HepG2 (cell line): ENCODE measurements at regions not wholly inside any gene's neighbourhood (a gene's known extent, or its start where the extent isn't known, plus 50 kb on each side); places are given as distances from the start of the nearest gene placed in this dataset.

Experiments
- ATAC-seq: fragments of 200-7000 bp; cut with Tn5 transposase; 3 replicates; pipeline ENCODE4 v1.9.1; 2020; ENCODE audit warnings: mild to moderate bottlenecking, moderate library complexity
- BruUV-seq: library from RNA; stranded (reverse); fragments of 400-500 nt; replicated peaks from 2 replicates; lab custom pipeline; 2021; lab: Mats Ljungman, UMichigan
- CTCF ChIA-PET: fragments of 300-600 bp; formaldehyde crosslinking; extraction: SDS; loops from one replicate; lab custom pipeline; 2021; ENCODE audit warnings: low total read pairs, inconsistent platforms, low intra/inter-chr PET ratio; lab: Yijun Ruan, JAX
- POLR2A ChIA-PET: fragments of 350-600 bp; sonication (Branson Sonifier 250); formaldehyde crosslinking; loops from one replicate; lab custom pipeline; 2020; ENCODE audit warnings: antibody characterized with exemption, inconsistent platforms; lab: Yijun Ruan, JAX
- DNase-seq: peaks from one replicate; pipeline ENCODE4 v3.0.0-alpha.2; 2015; ENCODE audit warnings: low spot score
- FAIRE-seq: peaks from 3 replicates; lab custom pipeline; 2011; peaks lifted over from hg19 to GRCh38; lab: Jason Lieb, UNC
- H2AFZ ChIP-seq: one replicate; pipeline ENCODE4 v1.6.1; 2011; ENCODE audit warnings: low read length, inconsistent platforms
- H3K27ac ChIP-seq: fragments of 300-600 bp; 3 replicates; pipeline ENCODE4 v1.8.0; 2011; ENCODE audit warnings: mixed run types, mild to moderate bottlenecking, mixed read lengths, low read length, inconsistent platforms; ENCODE audit not compliant: insufficient read depth; ENCODE audit errors: extremely low read length
- H3K27me3 ChIP-seq, 2 experiments: fragments of 200-600 bp in 1 of 2; 2 replicates in 1 of 2; 3 replicates in 1 of 2; pipeline versions ENCODE4 v1.6.0 to v1.8.0; 2011; ENCODE audit warnings: low read length in 2 of 2, mild to moderate bottlenecking in 2 of 2, moderate library complexity in 2 of 2, inconsistent platforms in 1 of 2; ENCODE audit not compliant: insufficient read depth in 2 of 2, control insufficient read depth in 1 of 2
- H3K36me3 ChIP-seq, 2 experiments: fragments of 200-600 bp in 1 of 2; replicated peaks in 1 of 2; 2 replicates in 1 of 2; 3 replicates in 1 of 2; pipeline versions ENCODE4 v1.5.1 to v1.8.0; 2011; ENCODE audit warnings: low read length in 2 of 2, inconsistent platforms in 1 of 2; ENCODE audit not compliant: insufficient read depth in 2 of 2, control insufficient read depth in 1 of 2
- H3K4me1 ChIP-seq: 2 replicates; pipeline ENCODE4 v1.5.1; 2012; ENCODE audit warnings: low read length, inconsistent platforms; ENCODE audit not compliant: insufficient read depth
- H3K4me2 ChIP-seq: 2 replicates; pipeline ENCODE4 v1.6.0; 2011; ENCODE audit warnings: low read depth, low read length, inconsistent platforms
- H3K4me3 ChIP-seq, 3 experiments: fragments of 200-600 bp in 1 of 3; sonication (generic), shearing (Covaris generic) in 1 of 3; replicated peaks in 1 of 3; 2 replicates each; pipeline ENCODE4 v1.5.1; 2011 to 2016; ENCODE audit warnings: low read length in 3 of 3, inconsistent platforms in 2 of 3, low read depth in 2 of 3, mild to moderate bottlenecking in 2 of 3, control low read depth in 1 of 3, mixed read lengths in 1 of 3; ENCODE audit not compliant: insufficient read depth in 1 of 3
- H3K79me2 ChIP-seq: one replicate; pipeline ENCODE4 v1.6.1; 2011; ENCODE audit warnings: low read length, inconsistent platforms; ENCODE audit not compliant: insufficient read depth
- H3K9ac ChIP-seq: 2 replicates; pipeline ENCODE4 v1.6.0; 2011; ENCODE audit warnings: mild to moderate bottlenecking, low read depth, low read length, inconsistent platforms; ENCODE audit not compliant: insufficient read depth
- H3K9me3 ChIP-seq: 2 replicates; pipeline ENCODE4 v1.5.1; 2012; ENCODE audit warnings: mild to moderate bottlenecking, low read length
- H4K20me1 ChIP-seq: 2 replicates; pipeline ENCODE4 v1.6.0; 2011; ENCODE audit warnings: inconsistent platforms, mild to moderate bottlenecking, low read length, moderate library complexity; ENCODE audit not compliant: insufficient read depth
- ADNP ChIP-seq: sonication (generic); formaldehyde crosslinking; IDR thresholded peaks from 2 replicates; pipeline ENCODE4 v1.4.0; 2020; ENCODE audit warnings: missing genetic modification reagents
- ATF7-NPFF ChIP-seq: sonication (generic); formaldehyde crosslinking; IDR thresholded peaks from 2 replicates; pipeline ENCODE4 v1.8.1; 2023; ENCODE audit warnings: mild to moderate bottlenecking, low read depth, missing genetic modification reagents, moderate library complexity
- CHD4 ChIP-seq: fragments of 200-600 bp; sonication (generic); IDR thresholded peaks from 2 replicates; pipeline ENCODE4 v1.7.0; 2017; ENCODE audit warnings: mild to moderate bottlenecking, low read length, borderline replicate concordance
- FOXA1 ChIP-seq, 2 experiments: fragments of 450-650 bp in 1 of 2; sonication (generic) in 1 of 2; formaldehyde crosslinking in 1 of 2; IDR thresholded peaks; 2 replicates each; pipeline versions ENCODE4 v1.4.0 to v1.6.1; 2016 to 2020; ENCODE audit warnings: missing genetic modification reagents in 1 of 2
- FOXC1 ChIP-seq: sonication (generic); formaldehyde crosslinking; IDR thresholded peaks from 2 replicates; pipeline ENCODE4 v1.8.0; 2022; ENCODE audit warnings: mild to moderate bottlenecking, missing genetic modification reagents, borderline replicate concordance
- IKZF1 ChIP-seq: fragments of 450-650 bp; IDR thresholded peaks from 2 replicates; pipeline ENCODE4 v1.7.1; 2016
- KDM4B ChIP-seq: sonication (generic); formaldehyde crosslinking; IDR thresholded peaks from 2 replicates; pipeline ENCODE4 v1.4.0; 2020; ENCODE audit warnings: missing genetic modification reagents
- MEIS2 ChIP-seq: sonication (generic); formaldehyde crosslinking; IDR thresholded peaks from 2 replicates; pipeline ENCODE4 v1.9.0; 2021; ENCODE audit warnings: mild to moderate bottlenecking, missing genetic modification reagents
- NR2F1 ChIP-seq, 2 experiments: fragments of 450-650 bp in 1 of 2; formaldehyde crosslinking in 1 of 2; IDR thresholded peaks; 2 replicates each; pipeline versions ENCODE4 v1.5.0 to v1.6.1; 2016 to 2020; ENCODE audit warnings: mild to moderate bottlenecking in 1 of 2, missing compliant biosample characterization in 1 of 2, missing genetic modification reagents in 1 of 2, moderate library complexity in 1 of 2
- REPIN1 ChIP-seq: sonication (generic); formaldehyde crosslinking; IDR thresholded peaks from 2 replicates; pipeline ENCODE4 v1.8.0; 2022; ENCODE audit warnings: missing genetic modification reagents, low read depth, mild to moderate bottlenecking, borderline replicate concordance
- TIGD3 ChIP-seq: sonication (generic); formaldehyde crosslinking; IDR thresholded peaks from 2 replicates; pipeline ENCODE4 v1.5.1; 2020; ENCODE audit warnings: mild to moderate bottlenecking, missing genetic modification reagents, borderline replicate concordance
- ZFP36L2 ChIP-seq: sonication (generic); formaldehyde crosslinking; IDR thresholded peaks from 2 replicates; pipeline ENCODE4 v1.4.0; 2020; ENCODE audit warnings: missing genetic modification reagents
- ZFP37 ChIP-seq: sonication (generic); formaldehyde crosslinking; IDR thresholded peaks from 2 replicates; pipeline ENCODE4 v1.4.0; 2020; ENCODE audit warnings: missing genetic modification reagents, borderline replicate concordance
- ZNF274 ChIP-seq: sonication (generic); formaldehyde crosslinking; IDR thresholded peaks from 2 replicates; pipeline ENCODE4 v1.5.1; 2020; ENCODE audit warnings: mild to moderate bottlenecking, missing genetic modification reagents
- ZNF329 ChIP-seq: sonication (generic); formaldehyde crosslinking; IDR thresholded peaks from 2 replicates; pipeline ENCODE4 v1.9.0; 2021; ENCODE audit warnings: low read depth, mild to moderate bottlenecking, missing genetic modification reagents
- ZNF761 ChIP-seq: sonication (generic); formaldehyde crosslinking; conservative IDR thresholded peaks from 2 replicates; pipeline ENCODE4 v1.4.0; 2020; ENCODE audit warnings: mild to moderate bottlenecking, missing genetic modification reagents
- ZNF784 ChIP-seq: sonication (generic); formaldehyde crosslinking; IDR thresholded peaks from 2 replicates; pipeline ENCODE4 v1.5.1; 2020; ENCODE audit warnings: missing genetic modification reagents, mild to moderate bottlenecking, borderline replicate concordance
- WGBS: methylation state at CpG from one replicate; pipeline ENCODE4 v1.1.6; 2017; ENCODE audit warnings: low lambda C conversion rate; 5-methylcytosine and 5-hydroxymethylcytosine counted together
- in situ Hi-C: cut with HindIII; loops from 2 replicates; pipeline ENCODE4 v1.10.0; 2017; ENCODE audit warnings: low pct_unique_long_range_greater_than_20kb; ENCODE audit not compliant: extremely low pct_ligation_motif_present
- intact Hi-C: fragments of 100-400 bp; cut with micrococcal nuclease; formaldehyde crosslinking; loops from one replicate; pipeline ENCODE4 v1.10.0; 2022; ENCODE audit not compliant: unreplicated experiment

GRCh38 chr10:121244818-121245217, 353.4 kb downstream of the FGFR2 start:
- FAIRE-seq, result no peak
- H4K20me1 ChIP-seq, result no peaks in the 10 kb centered on the region
- no peak overlapping the region for H3K4me2 ChIP-seq
- no peak overlapping the region for H3K27ac ChIP-seq
- POLR2A ChIA-PET, result no interaction called here
- CTCF ChIA-PET, result no interaction called here
- H2AFZ ChIP-seq, result no peak overlapping the region
- TF ChIP-seq REPIN1 (CRISPR knock-in tag) (no peak), IKZF1 (no peak), ZNF761 (CRISPR knock-in tag) (no peak)
- intact Hi-C loops (no loop called here), in situ Hi-C loops (no loop called here)
- H3K27me3 ChIP-seq, result no peaks in the 10 kb centered on the region; a peak in 2 of 5 replicates
- BruUV-seq, result no TSS peak
- no peak overlapping the region for H3K9ac ChIP-seq
- no peaks in the 10 kb centered on the region for H3K79me2 ChIP-seq
- no peaks in the 10 kb centered on the region for H3K4me1 ChIP-seq
- no peaks in the 10 kb centered on the region for H3K36me3 ChIP-seq
- no peaks in the 10 kb centered on the region for H3K9me3 ChIP-seq
- DNase-seq, result no peak
- no peak overlapping the region for H3K4me3 ChIP-seq
- no peak for ATAC-seq
- WGBS, result 46% methylated on average over 8 of the region's 8 CpGs

- no peaks in the 10 kb centered on the region for H3K9me3 ChIP-seq
- H3K27me3 ChIP-seq, result no peaks in the 10 kb centered on the region; a peak in 2 of 5 replicates
- intact Hi-C loops, result no loop called here
- no peak for FAIRE-seq
- WGBS, result 0% methylated on average over 1 of the region's 1 CpG
- no peak for DNase-seq
- H3K4me3 ChIP-seq, result no peak overlapping the region
- no peak overlapping the region for H3K9ac ChIP-seq
- ChIA-PET POLR2A (no interaction called here), CTCF (no interaction called here)
- H3K4me1 ChIP-seq, result no peaks in the 10 kb centered on the region
- no peaks in the 10 kb centered on the region for H3K36me3 ChIP-seq
- no peak overlapping the region for H3K27ac ChIP-seq
- ATAC-seq, result no peak
- H3K4me2 ChIP-seq, result no peak overlapping the region
- H2AFZ ChIP-seq, result no peak overlapping the region
- no TSS peak for BruUV-seq
- no peaks in the 10 kb centered on the region for H4K20me1 ChIP-seq
- no peaks in the 10 kb centered on the region for H3K79me2 ChIP-seq
- in situ Hi-C loops, result no loop called here
- TF ChIP-seq FOXC1 (no peak), ZFP36L2 (CRISPR knock-in tag) (no peak), ZFP37 (no peak), ZNF274 (CRISPR knock-in tag) (no peak), ZNF761 (CRISPR knock-in tag) (no peak), MEIS2 (CRISPR knock-in tag) (no peak), KDM4B (CRISPR knock-in tag) (no peak), TIGD3 (CRISPR knock-in tag) (no peak), CHD4 (no peak), ADNP (CRISPR knock-in tag) (no peak), ZNF329 (CRISPR knock-in tag) (no peak), ATF7-NPFF (CRISPR knock-in tag) (no peak), ZNF784 (CRISPR knock-in tag) (no peak), NR2F1 (CRISPR knock-in tag; IDR thresholded peaks at IDR 0.05) (no peak), FOXA1 (IDR thresholded peaks at IDR 0.05) (no peak), FOXA1 (CRISPR knock-in tag; IDR thresholded peaks at IDR 0.05) (no peak)
Observed at GRCh38 chr10:121245754-121246153, 352.5 kb downstream of the FGFR2 start.
